Keratinocyte (primary cell): ENCODE measurements at regions not wholly inside any gene's neighbourhood (a gene's known extent, or its start where the extent isn't known, plus 50 kb on each side); places are given as distances from the start of the nearest gene placed in this dataset.

Experiments used
- CTCF ChIP-seq, 3 experiments: IDR thresholded peaks in 1 of 3; conservative IDR thresholded peaks in 1 of 3; optimal IDR thresholded peaks in 1 of 3; 2 replicates in 2 of 3; 3 replicates in 1 of 3; pipeline versions ENCODE3 to v1.5.1; 2011; ENCODE audit warnings: low read length in 3 of 3, mild to moderate bottlenecking in 3 of 3, moderate library complexity in 2 of 3, control low read depth in 1 of 3, inconsistent platforms in 1 of 3; ENCODE audit not compliant: insufficient read depth in 2 of 3; ENCODE audit errors: extremely low read depth in 1 of 3
- EZH2 ChIP-seq: IDR thresholded peaks from one replicate; pipeline ENCODE4 v1.6.1; 2012; ENCODE audit warnings: inconsistent platforms, mild to moderate bottlenecking, low read length, moderate library complexity

GRCh38 chr4:136311774-136312173, 1220.5 kb downstream of the PCDH18 start:
- no peak for TF ChIP-seq CTCF (optimal IDR thresholded peaks at IDR 0.05 in 1 of 3, IDR thresholded peaks at IDR 0.05 in 1 of 3, conservative IDR thresholded peaks at IDR 0.05 in 1 of 3; ENCODE audit: extremely low read depth in 1 of 3, insufficient read depth in 2 of 3, low read length in 3 of 3)
- no peak for TF ChIP-seq EZH2
